ENCODE measurements at regions not wholly inside any gene's neighbourhood (a gene's known extent, or its start where the extent isn't known, plus 50 kb on each side); places are given as distances from the start of the nearest gene placed in this dataset.

DNA sequence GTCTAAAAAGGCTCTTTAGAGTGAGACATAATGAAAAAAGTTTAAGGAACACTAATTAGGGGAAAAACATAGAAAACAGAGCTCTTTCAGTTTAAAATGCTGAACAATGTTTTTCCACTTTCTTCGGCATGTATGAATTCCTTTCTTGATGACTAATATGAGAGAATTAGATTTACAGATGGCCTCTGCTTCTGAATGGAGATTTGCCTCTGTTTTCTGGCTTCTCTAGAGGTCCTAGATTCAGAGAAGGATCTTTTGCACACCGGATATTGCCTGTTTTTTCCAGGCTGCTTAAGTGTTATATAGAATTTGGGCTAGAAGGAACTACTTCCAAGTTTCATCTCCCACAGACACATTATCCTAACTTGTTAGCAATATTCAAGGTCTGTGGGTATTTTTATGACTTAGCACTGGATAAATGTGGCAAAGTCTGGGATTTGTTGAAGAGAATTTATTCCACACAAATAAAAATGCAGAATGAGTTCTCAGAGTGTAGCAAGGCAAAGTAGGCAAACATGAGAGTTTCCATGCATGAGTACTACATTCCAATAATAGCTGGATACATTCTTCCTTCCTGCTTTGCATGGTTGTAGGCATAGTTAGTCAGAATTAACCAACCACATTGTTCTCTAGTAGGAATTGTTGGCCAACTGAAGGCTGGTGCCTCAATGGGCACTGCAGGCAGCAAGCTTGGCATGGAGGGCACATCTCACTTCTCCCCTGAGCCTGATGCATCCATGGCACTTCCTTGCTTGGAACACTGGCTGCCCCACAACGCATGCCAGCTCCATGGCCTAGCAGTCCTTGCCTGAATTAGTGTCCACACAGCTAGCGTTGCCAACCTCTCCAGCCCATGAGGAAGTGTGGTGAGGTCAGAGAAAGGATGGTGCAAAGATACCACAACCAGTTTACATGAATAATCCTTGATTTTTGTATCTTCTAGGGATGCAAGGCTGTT, 224.2 kb downstream of the CLIC5 start:
- ChIA-PET CTCF (interaction anchor here (1.0 to 1.2 kb wide), 2 partner anchors 17 to 50 kb away, joined by 3 read pairs; no protein-coding TSS in a partner anchor), POLR2A (no interaction called here)
- DNase-seq (ENCODE audit: low read depth, low spot score): no peak
- Histone ChIP-seq H3K4me2 (ENCODE audit: insufficient read depth, low read length) (no peak overlapping the region), H3K79me2 (ENCODE audit: control insufficient read depth, insufficient read depth, low read length) (no peaks in the 10 kb centered on the region), H3K27me3 (ENCODE audit: control insufficient read depth in 2 of 2, insufficient read depth in 2 of 2, low read length in 2 of 2) (no peaks in the 10 kb centered on the region), H3K9ac (replicated peaks; ENCODE audit: extremely low read depth, insufficient read depth, low read length) (no peak overlapping the region), H3K4me3 (replicated peaks in 1 of 3; ENCODE audit: insufficient read depth in 1 of 3, low read depth in 1 of 3, low read length in 3 of 3) (no peak overlapping the region), H2AFZ (ENCODE audit: low read depth, low read length) (no peak overlapping the region), H3K27ac (ENCODE audit: insufficient read depth, low read depth, low read length) (no peak overlapping the region), H3K36me3 (ENCODE audit: control insufficient read depth in 2 of 2, extremely low read depth in 1 of 2, insufficient read depth in 2 of 2, low read length in 2 of 2) (no peaks in the 10 kb centered on the region), H4K20me1 (replicated peaks; ENCODE audit: control insufficient read depth, extremely low read depth, insufficient read depth, low read length) (no peaks in the 10 kb centered on the region), H3K9me3 (replicated peaks; ENCODE audit: control insufficient read depth, insufficient read depth, low read length) (no peaks in the 10 kb centered on the region), H3K4me1 (ENCODE audit: control insufficient read depth, extremely low read depth, insufficient read depth, low read length) (no peaks in the 10 kb centered on the region), H3K9me1 (replicated peaks; ENCODE audit: control insufficient read depth, extremely low read depth, insufficient read depth, low read length) (no peaks in the 10 kb centered on the region)
- no TSS peak for BruUV-seq (replicated peaks)
- dilution Hi-C loops (cut with MboI; ENCODE audit: extremely low pct_ligation_motif_present, low sequenced_read_pairs) (no loop called here), intact Hi-C loops (cut with micrococcal nuclease) (no loop called here)
- no peak for FAIRE-seq
- TF ChIP-seq, protein P1, sequence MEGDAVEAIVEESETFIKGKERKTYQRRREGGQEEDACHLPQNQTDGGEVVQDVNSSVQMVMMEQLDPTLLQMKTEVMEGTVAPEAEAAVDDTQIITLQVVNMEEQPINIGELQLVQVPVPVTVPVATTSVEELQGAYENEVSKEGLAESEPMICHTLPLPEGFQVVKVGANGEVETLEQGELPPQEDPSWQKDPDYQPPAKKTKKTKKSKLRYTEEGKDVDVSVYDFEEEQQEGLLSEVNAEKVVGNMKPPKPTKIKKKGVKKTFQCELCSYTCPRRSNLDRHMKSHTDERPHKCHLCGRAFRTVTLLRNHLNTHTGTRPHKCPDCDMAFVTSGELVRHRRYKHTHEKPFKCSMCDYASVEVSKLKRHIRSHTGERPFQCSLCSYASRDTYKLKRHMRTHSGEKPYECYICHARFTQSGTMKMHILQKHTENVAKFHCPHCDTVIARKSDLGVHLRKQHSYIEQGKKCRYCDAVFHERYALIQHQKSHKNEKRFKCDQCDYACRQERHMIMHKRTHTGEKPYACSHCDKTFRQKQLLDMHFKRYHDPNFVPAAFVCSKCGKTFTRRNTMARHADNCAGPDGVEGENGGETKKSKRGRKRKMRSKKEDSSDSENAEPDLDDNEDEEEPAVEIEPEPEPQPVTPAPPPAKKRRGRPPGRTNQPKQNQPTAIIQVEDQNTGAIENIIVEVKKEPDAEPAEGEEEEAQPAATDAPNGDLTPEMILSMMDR (IDR thresholded peaks at IDR 0.05; ENCODE audit: extremely low read depth in 1 of 2, insufficient read depth in 1 of 2, low read depth in 1 of 2, low read length in 2 of 2): no peak
- no peak for TF ChIP-seq POLR2A (IDR thresholded peaks at IDR 0.05; ENCODE audit: low read depth, low read length)
- no peak for TF ChIP-seq GATA2 (IDR thresholded peaks at IDR 0.05; ENCODE audit: insufficient read depth, insufficient read length, low read depth, low read length)
- no peak for TF ChIP-seq JUN (IDR thresholded peaks at IDR 0.05; ENCODE audit: borderline replicate concordance, insufficient read depth, insufficient read length, low read depth)
- TF ChIP-seq MAX (IDR thresholded peaks at IDR 0.05; ENCODE audit: insufficient read depth, insufficient read length): no peak
- TF ChIP-seq FOS (IDR thresholded peaks at IDR 0.05; ENCODE audit: borderline replicate concordance, insufficient read depth, low read length): no peak
- TF ChIP-seq EZH2 (IDR thresholded peaks at IDR 0.05; ENCODE audit: borderline replicate concordance, low read depth, low read length, severe bottlenecking): no peak
- no peak for TF ChIP-seq MYC (IDR thresholded peaks at IDR 0.05; ENCODE audit: low read depth, low read length)
- TF ChIP-seq POLR2AphosphoS5 (IDR thresholded peaks at IDR 0.05; ENCODE audit: insufficient read depth, low read depth, low read length): no peak

Measured in endothelial cell of umbilical vein (primary cell).